Glutamatergic neuron (in vitro differentiated cells): ENCODE measurements at regions not wholly inside any gene's neighbourhood (a gene's known extent, or its start where the extent isn't known, plus 50 kb on each side); places are given as distances from the start of the nearest gene placed in this dataset.

Source experiments
- DNase-seq: peaks from one replicate; pipeline ENCODE4 v3.0.0; 2022
- H3K27ac Mint-ChIP-seq: one replicate; pipeline ENCODE4 v1.8.0; 2020; ENCODE audit warnings: mild to moderate bottlenecking, mixed read lengths, inconsistent platforms; ENCODE audit not compliant: unreplicated experiment
- H3K27me3 Mint-ChIP-seq: one replicate; pipeline ENCODE4 v1.8.0; 2020; ENCODE audit warnings: mild to moderate bottlenecking, moderate library complexity, mixed read lengths, inconsistent platforms; ENCODE audit not compliant: unreplicated experiment
- H3K36me3 Mint-ChIP-seq: one replicate; pipeline ENCODE4 v1.8.0; 2020; ENCODE audit warnings: mild to moderate bottlenecking, mixed read lengths, inconsistent platforms; ENCODE audit not compliant: unreplicated experiment
- H3K4me1 Mint-ChIP-seq: one replicate; pipeline ENCODE4 v1.8.0; 2020; ENCODE audit warnings: mild to moderate bottlenecking, low read depth, mixed read lengths, inconsistent platforms; ENCODE audit not compliant: unreplicated experiment
- H3K4me3 Mint-ChIP-seq: one replicate; pipeline ENCODE4 v1.8.0; 2020; ENCODE audit warnings: mild to moderate bottlenecking, mixed read lengths, inconsistent platforms; ENCODE audit not compliant: unreplicated experiment
- H3K9me3 Mint-ChIP-seq: one replicate; pipeline ENCODE4 v1.8.0; 2020; ENCODE audit warnings: mild to moderate bottlenecking, moderate library complexity, mixed read lengths, inconsistent platforms; ENCODE audit not compliant: unreplicated experiment
- TF ChIP-seq, protein P1 (sequence below): fragments of 200-600 bp; sonication (generic); IDR thresholded peaks from one replicate; pipeline ENCODE4 v1.5.0; 2021; ENCODE audit not compliant: partially characterized antibody, unreplicated experiment

DNA sequence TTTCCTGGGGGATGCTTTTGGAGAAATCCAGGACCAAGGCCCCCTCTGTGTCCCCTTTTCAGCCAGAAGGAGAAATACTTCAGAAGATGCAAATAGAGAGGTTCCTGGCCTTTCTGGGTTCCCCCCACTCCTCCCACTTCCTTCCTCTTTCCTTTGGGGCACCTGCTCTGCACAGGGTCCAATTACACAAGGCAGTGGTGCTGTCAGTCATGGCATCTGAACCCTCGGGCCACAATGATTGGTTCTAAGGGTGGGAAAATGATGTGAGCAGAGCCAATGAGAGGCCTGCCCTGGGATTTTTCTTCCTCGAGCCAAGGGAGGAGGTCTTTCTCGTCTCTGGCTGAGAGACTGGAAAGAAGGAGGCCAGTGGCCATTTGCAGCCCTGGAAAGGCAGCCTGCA is 282.2 kb downstream of the NPHP4 start:
- DNase-seq = no peak
- Mint-ChIP-seq H3K36me3 (peaks cover 4% of the 10 kb centered on the region), H3K4me3 (no peak overlapping the region), H3K27me3 (no peaks in the 10 kb centered on the region), H3K4me1 (no peaks in the 10 kb centered on the region), H3K27ac (no peak overlapping the region), H3K9me3 (peaks cover 8% of the 10 kb centered on the region)
- TF ChIP-seq, protein P1, sequence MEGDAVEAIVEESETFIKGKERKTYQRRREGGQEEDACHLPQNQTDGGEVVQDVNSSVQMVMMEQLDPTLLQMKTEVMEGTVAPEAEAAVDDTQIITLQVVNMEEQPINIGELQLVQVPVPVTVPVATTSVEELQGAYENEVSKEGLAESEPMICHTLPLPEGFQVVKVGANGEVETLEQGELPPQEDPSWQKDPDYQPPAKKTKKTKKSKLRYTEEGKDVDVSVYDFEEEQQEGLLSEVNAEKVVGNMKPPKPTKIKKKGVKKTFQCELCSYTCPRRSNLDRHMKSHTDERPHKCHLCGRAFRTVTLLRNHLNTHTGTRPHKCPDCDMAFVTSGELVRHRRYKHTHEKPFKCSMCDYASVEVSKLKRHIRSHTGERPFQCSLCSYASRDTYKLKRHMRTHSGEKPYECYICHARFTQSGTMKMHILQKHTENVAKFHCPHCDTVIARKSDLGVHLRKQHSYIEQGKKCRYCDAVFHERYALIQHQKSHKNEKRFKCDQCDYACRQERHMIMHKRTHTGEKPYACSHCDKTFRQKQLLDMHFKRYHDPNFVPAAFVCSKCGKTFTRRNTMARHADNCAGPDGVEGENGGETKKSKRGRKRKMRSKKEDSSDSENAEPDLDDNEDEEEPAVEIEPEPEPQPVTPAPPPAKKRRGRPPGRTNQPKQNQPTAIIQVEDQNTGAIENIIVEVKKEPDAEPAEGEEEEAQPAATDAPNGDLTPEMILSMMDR = no peak

DNA sequence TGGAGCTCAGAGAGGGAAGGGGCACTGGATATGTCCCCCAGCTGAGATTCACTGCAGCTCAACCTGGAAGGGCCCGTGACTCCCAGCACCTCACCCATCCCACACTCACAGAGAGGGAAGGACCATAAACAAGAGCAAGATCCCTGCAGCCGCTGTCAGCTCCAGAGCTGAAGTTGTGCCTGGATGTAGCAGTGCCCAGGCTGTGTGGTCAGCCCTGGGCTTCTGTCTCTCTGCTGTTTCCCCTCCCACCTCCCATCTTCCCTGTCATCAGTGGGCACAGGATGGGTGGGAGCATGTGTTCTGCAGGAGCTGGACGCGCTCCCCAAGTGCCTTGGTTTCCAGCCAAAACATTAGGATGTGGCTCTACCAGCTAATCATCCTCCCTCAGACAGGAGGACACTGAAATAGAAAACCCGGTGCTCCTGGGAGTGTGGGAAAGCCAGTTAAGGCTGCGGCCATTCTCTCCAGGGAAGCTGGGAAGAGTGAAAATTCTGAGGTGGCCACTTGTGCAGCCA is 282.7 kb downstream of the NPHP4 start:
- TF ChIP-seq, protein P1 = no peak
- no peak for DNase-seq
- peaks cover 4% of the 10 kb centered on the region for H3K36me3 Mint-ChIP-seq
- H3K27ac Mint-ChIP-seq = no peak overlapping the region
- no peak overlapping the region for H3K4me3 Mint-ChIP-seq
- H3K27me3 Mint-ChIP-seq = no peaks in the 10 kb centered on the region
- peaks cover 6% of the 10 kb centered on the region for H3K9me3 Mint-ChIP-seq
- no peaks in the 10 kb centered on the region for H3K4me1 Mint-ChIP-seq

DNA sequence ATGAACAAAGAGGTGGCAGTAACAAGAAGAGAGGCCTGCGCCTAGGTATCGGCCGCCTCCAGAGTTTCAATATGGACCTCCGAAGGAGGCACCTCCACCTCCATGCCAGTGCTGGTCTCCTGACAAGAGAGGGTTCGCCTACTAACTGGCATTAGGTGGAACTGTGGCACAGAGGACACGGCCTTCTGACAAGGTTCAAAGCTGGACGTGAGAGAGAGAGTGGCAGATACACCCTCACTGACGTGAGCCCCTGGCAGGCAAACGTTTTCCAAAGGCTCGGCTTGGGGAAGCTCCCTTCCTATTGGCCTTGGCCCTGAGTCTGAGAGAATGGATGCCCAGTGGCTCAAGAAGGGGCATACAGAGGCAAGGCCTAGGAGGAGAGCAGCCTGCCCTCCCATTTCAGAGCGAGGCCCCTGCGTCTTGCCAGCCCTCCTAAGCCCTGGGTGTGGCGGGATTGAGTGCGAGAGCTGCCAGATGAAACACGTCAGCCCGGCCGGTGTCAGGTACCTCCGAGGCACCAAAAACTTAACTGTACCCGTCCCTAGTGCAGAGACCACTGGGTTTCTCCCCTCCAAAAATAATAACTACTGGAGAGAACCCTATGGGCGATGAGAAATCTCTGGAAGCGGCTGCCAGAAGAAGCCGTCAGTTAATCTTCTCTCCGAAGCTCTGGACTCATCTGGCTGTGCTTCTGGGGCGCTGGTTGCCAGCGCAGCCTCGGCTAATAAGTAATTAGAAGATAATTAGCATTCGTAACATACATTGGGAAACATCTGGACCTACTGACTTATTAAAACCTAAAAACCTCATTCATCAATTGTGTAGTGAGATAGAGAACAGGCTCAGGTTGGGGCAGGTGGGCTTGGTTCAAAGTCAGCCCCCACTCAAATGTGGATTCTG is 283.6 kb downstream of the NPHP4 start:
- Mint-ChIP-seq H3K4me1 (no peaks in the 10 kb centered on the region), H3K27ac (no peak overlapping the region), H3K36me3 (peaks cover 4% of the 10 kb centered on the region), H3K4me3 (no peak overlapping the region), H3K27me3 (no peaks in the 10 kb centered on the region), H3K9me3 (peaks cover 6% of the 10 kb centered on the region)
- TF ChIP-seq, protein P1 = no peak
- no peak for DNase-seq

DNA sequence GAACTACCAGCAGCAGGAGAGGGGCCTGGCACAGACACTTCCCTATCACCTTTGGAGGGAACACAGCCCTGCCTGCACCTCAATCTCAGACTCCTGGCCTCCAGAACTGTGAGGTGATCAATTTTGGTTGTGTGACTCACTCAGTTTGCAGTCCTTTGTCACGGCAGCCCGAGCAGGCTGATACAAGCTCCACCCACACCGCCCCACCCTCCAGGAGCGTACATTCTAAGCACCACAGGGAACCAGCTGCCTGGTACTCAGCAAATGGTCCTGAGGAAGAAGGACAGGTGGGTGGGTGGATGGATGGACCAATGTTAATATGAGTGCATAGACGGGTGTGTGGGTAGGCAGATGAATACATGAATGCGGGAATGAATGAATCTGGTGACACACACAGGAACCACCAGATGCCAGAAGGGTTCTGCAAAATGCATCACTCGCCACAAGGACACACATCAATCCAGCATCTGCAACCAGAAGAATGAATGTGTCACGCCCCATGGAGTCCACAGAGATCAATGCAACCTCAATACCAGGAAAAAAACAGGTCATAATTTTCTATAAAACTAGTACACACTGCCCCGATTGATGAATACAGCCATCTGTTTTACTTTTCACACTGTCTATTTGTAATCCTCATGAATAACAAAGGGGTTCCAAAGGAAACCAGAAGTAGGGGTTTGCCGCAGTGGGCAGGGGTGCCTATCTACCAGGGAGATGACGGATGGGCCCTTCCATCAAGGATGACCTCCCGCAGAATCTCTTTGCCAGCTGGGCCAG is 284.5 kb downstream of the NPHP4 start:
- Mint-ChIP-seq H3K4me1 (no peaks in the 10 kb centered on the region), H3K4me3 (no peak overlapping the region)

More for the DNA sequence above, 284.5 kb downstream of the NPHP4 start:
- peaks cover 6% of the 10 kb centered on the region for H3K9me3 Mint-ChIP-seq
- TF ChIP-seq, protein P1 = no peak
- H3K36me3 Mint-ChIP-seq = peaks cover 4% of the 10 kb centered on the region
- no peaks in the 10 kb centered on the region for H3K27me3 Mint-ChIP-seq
- DNase-seq = no peak
- no peak overlapping the region for H3K27ac Mint-ChIP-seq
